GM18867 (cell line): ENCODE measurements at regions not wholly inside any gene's neighbourhood (a gene's known extent, or its start where the extent isn't known, plus 50 kb on each side); places are given as distances from the start of the nearest gene placed in this dataset.
A peak's percentile ranks its signal among the peaks of the same experiment; 100 is the strongest.
"Not testable (repeated sequence)": the region's sequence is repeated elsewhere in the genome, so short reads cannot be mapped to it uniquely, and the experiment has no call there.

Source experiments
- ATAC-seq: cut with Tn5 transposase; IDR thresholded peaks from one replicate; pipeline ENCODE4 v1.9.1; 2021; ENCODE audit warnings: mild to moderate bottlenecking, moderate library complexity; ENCODE audit not compliant: unreplicated experiment

DNA sequence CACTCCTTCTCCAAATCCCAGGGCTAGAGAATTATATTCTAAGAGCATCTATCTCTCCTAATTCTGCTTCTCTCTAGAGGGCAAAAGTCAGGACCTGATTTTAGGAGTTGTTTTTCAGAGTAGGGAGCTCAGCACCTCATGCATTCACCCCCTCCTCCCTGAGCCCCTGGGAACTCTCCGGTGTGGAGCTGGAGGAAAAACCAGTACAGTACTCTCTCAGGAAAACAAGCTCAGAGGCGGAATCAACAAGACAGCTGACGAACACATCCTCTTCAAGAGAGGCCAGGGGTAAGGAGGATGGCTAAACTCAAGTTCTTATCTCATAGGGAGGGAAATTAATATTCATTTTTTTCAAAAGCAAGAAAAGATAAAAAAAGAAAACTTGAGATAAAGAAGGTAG lies 120.1 kb upstream of the CDYL start:
- no peak for ATAC-seq

DNA sequence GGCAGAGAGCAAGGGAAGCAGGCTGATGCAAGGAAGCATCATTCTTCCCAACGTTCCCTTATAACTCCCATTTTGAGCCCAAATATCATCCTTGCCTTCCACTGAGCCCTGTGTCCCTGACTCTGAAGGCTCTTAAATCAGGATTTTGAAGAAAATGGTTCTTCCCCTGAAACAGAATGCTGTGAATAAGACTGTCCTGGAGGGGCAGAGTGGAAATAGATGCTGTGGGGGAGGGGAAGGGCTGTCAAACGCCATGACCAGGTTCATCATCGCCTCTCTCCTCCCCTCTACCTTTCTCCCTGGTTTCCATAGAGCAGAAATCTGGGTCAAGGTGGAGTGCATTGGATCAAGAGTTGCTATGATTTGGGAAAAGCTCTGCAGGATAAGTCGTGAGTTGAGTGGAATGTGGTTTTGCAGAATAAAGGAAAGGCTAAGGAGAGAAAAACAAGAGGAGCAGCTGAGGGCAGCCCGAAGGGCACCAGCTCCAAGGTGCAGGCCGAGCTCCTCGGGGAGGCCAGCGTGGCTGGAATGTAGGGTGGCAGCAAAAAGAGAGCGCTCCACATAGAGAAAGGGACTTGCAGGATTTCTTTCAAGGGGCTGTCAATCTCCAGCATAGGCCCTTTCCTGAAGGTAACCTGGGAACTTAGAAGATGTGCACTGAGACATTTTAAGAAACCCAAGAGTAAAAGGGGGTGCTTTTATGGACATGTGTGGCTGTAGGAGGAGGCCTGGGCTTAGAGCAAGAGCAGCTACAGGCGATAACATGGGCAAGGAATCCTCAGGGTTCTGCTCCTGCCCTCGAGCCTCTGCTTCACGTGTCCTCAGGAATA lies 120.8 kb upstream of the CDYL start:
- ATAC-seq: no peak

DNA sequence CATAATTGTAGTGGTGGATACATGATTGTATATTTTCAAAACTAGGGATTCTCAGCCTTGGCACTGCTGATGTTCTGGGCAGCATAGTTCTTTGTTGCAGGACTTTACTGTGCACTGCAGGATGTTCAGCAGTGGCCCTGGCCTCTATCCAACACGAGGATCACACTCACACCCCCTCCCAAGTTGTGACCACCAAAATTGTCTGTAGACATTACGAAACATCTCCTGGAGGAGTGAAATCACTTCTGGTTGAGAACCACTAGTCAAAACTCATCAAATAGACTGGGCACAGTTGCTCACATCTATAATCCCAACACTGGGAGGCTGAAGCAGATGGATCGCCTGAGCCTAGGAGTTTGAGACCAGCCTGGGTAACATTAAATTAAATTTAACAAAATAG lies 123.1 kb upstream of the CDYL start:
- ATAC-seq: no peak

DNA sequence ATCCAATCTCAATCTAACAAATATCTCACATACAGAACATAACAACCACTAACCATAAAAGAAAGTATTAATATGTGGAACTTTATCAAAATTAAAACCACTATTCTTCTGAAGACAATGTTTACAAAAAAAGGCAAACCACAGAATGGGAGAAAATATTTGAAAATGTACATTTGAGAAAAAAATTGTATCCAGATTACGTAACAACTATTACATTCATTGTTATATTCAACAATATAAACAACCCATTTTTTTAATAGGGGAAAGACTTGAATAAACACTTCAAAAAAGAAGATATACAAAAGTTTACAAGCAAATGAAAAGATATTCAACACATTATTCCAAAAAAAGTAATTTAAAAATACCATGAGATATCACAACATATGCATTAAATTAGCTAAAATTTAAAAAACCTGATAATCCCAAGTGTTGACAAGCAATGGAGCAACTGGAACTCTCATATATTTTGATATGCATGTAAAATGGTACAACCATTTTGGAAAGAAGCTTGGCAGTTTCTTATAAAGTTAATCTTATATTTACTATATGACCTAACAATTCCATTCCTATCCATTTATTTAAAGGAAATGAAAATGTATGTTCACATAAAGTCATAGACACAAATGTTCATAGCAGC lies 124.3 kb upstream of the CDYL start:
- no peak for ATAC-seq

DNA sequence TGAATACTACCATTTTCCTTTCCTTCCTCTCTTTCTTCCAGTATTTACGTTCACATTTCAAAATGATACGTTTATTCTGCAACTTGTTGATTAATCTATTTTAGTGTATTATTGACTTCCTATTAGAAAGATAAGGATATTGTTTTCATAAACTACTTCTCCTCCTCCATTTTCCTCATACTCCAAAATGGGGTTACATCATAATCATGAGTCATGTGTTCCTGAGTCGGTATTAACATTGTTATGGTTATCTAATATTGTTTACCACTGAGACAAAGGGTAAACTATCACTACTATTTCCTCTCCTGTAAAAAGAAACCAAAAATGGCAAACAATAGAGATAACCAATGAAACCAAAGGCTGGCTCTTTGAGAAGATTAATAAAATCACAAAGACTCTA lies 126.5 kb upstream of the CDYL start:
- ATAC-seq: no peak

DNA sequence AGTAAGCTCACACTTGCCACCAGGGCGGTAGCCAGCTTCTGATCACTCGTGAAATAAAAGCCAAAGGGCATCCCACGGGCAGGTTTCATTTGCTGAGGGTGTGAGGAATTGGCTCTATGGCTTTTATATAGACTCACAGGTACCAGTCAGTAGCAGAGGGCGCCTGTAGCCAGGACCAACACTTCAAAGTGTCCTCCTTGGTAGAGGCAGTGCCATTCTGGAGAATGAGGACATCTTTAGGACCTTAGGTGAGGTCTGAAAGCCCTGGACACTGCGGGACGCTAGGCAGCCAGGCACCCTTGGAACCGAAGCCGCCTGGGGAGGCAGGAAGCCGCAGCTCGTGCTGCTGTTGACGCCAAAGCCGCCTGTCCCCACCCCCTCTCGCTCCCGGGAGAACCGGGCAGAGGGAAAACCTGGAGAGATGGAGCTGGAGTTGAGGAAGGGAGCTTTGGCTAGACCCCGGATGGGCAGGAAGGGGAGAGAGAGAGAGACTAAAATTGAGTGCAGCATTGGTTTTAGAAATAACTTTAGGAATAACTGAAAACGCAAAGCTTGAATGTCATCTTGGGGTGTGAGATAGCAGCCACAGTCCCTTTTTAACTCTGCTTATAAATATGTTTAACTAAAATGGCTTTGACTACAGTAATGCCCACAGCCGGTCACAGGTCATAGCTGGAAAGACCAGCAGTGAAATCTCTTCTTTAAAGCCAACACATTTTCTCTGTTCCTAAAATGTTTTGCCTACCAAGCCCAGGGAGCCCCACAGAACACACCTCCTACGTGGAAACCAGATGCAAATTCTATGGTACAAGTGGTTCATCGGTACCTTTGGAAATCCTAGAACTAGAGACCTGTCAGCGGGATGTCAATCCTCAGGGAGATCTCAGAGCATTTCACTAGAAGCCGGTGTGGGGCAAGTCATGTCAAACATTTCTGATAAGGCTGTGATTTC lies 128.5 kb upstream of the CDYL start:
- no peak for ATAC-seq

DNA sequence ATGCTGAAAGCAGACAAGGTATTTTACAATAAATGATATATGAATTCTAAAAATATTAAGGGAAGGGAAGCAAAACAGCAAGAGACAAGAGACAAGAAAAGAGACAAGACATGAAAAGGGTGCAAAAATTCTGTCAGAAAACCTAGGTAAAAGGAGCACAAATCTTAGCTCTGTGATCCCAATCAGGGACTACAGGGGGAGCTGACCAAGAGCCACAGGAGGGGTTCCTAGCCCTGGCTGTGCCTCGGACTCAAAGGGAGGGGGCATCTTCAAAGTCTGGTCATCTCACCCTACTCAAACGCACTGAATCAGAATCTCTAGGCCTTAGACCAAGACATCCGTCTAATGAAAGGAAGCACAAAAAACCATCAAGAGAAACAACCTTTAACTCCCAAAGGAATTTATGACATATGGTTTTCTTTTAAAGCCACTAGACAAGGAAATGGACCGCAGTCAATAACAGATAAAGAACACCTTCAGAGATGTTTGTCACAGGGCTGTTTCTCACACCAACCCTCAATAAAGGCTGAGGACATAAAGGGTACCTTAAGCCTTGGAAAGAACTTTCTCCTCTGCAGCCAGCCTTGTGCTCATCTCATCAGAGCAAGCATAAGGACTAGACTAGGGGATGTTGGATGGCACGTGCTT lies 130.4 kb upstream of the CDYL start:
- no peak for ATAC-seq

DNA sequence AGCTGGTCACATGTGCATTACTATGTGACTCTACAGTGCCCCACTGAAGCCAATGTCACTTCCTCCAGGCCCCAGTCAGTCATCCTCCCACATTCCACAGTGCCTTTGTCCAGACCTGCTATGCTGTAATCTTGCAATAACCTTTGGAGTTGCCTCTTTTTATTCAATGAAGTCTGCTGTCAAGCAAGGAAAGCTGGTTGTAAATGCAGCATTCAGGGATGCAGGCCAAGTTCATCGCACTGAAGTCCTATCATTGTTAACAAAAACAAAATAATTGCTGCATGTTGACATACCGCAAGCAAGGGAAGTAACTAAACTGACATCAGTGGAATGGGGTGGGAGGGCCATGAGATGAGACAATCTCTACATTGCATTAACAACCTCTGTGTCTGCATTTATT lies 131.2 kb upstream of the CDYL start:
- ATAC-seq: no peak

DNA sequence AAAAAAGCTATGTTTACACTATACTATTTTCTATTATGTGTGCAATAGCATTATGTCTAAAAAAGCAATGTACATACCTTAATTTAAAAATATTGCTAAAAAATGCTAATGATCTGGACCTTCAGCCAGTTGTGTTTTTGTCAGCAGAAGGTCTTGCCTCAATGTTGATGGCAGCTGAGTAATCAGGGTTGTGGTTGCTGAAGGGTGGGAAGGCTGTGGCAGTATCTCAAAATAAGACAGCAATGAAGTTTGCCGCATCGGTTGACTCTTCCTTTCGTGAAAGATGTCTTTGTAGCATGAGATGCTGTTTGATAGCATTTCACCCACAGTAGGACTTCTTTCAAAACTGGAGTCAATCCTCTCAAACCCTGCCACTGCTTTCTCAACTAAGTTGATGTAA lies 134.7 kb upstream of the CDYL start:
- no peak for ATAC-seq

DNA sequence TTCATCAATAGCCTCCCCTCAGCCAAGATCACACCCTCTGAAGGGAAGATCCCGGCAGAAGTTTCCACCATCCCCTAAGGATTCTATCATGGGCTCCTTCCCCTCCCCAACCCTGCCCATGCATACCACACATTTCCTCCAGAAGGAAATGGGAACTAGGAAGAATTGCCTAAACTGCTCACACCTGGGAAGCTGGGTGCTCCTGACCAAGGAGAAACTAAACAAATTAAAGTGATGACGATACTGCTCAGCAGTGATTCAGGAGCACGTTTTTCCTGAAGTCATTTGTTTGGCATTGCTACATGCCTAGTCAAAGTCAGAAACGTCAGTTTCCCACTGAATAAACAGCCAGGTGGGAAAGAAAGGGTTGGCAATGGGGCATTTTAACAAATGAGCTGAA lies 136.1 kb upstream of the CDYL start:
- no peak for ATAC-seq

DNA sequence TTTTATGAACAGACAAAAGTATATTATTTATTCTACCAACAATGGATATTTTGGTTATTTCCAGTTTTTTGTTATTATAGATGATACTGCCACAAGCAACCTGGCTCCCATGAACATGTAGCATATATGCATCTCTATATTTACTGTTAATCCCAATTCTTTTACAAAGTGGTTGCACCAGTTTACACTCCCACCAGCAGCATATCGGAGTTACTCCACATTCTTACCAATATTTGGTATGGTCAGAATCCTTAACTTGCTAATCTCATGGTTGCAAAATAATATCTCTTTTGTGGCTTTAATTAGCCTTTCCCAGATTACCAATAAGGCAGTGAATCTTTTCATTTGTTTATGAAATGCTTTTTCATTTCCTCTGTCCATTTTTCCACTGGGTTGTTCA lies 137.6 kb upstream of the CDYL start:
- ATAC-seq: no peak

DNA sequence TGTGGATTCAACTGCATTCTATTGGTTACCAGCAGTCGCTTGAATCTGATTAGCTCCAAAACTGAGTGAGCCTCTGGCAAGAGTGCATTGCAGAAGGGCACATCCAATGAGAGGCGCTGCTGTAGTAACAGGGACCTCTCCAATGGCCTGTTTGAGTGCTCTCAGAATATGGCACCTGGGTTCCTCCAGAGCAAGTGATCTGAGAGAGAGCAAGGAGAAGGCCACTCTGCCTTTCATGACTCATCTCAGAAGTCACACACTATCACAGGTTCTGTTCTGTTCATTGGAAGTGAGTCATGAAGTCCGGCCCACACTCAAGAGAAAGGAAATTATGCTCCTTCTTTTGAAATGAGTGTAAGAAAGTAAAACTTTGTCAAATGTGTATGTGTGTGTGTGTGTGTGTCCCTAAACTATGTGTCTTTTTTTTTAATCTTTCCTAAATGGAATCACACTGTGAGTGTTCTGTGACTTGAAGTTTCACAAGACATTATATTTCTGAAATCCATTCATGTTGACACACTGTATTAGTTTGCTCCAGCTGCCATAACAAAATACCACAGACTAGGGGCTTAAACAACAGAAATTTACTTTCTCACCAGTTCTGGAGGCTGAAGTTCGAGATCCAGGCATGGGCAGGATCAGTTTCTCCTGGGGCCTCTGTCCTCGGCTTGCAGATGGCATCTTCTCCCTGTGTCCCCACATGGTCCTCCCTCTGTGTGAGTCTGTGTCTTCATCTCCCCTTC lies 138.3 kb upstream of the CDYL start:
- peak; percentile 93 for ATAC-seq

DNA sequence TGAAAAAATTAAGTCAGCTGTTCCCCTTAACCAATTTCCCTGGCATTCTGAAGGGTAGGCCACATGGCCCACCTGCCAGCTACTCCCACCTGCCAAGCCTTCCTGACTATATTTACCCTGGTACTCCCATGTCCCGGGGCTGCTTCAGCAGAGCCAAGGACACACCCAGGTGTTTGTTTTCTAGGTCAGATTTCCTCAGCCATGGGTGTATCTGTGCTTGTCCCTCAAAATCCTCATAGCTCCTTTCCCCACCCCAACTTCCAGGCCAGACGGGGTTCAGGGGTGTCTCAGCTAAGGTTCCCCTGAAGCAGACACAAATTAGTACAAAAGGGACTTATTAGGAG lies 139.4 kb upstream of the CDYL start:
- no peak for ATAC-seq

DNA sequence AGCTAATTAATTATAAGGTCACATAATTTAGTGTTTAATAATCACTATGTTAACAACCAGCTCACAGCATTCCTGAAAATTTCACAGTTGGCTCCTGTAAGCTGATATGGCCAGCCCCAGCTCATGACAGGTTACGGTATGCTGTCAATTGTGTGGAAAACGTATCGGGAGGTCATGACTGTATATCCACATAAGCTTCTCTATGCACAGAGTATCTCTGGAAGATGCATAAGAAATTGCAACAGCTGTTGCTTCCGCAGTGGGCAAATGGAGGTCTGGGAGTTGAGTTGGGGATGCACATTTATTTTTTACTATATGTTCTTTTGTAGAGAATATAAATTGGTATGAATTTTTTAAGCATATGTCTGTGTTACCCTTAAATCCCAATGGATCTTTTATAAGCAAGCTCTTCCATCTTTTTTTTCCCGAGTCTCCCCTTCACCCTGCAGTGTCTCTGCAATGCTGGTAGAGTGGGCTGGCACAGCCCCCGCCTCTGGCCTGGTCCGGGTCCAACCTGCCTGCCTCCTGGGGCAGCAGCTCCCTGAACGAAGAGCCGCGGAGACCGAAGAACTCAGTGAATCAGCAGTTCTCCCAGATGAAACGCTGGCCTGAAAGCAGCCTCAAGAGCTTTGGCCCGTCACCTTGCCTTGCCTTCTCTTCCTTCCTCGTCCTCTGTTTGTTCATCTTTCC lies 139.9 kb upstream of the CDYL start:
- no peak for ATAC-seq

DNA sequence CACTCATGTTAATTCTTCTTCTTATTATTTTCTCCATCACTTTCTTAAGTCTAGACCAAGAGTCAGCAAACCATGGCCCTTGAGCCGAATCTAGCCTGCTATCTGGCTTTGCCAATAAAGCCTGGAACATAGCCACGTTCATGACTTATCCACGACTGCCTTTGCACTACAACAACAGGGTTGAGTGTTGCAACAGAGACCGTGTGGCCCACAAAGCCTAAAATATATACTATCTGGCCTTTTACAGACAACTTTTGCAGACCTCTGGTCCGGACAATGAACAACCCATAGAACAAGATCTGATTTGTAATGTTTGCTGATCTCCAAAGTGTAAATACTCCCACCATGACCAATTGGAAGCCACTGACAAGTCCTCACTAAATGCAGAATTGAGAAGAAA lies 140.5 kb upstream of the CDYL start:
- no peak for ATAC-seq

DNA sequence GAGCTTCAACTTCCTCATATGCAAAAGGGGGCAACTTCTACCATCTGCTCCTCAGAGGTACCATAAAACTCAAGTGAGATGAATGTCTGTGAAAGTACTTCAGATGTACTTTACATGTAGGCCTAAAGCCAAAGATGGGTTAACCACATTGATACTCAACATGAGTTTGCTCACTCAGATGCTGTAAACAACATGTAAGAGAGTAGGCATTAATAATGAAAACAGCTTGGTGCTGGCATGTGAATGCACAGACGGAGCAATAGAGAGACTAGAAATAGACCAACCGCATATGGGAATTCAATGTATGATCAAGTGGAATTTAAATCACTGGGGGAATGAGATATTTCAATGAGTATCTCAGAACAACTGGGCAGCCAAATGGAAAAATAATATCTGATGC lies 143.8 kb upstream of the CDYL start:
- ATAC-seq: no peak

DNA sequence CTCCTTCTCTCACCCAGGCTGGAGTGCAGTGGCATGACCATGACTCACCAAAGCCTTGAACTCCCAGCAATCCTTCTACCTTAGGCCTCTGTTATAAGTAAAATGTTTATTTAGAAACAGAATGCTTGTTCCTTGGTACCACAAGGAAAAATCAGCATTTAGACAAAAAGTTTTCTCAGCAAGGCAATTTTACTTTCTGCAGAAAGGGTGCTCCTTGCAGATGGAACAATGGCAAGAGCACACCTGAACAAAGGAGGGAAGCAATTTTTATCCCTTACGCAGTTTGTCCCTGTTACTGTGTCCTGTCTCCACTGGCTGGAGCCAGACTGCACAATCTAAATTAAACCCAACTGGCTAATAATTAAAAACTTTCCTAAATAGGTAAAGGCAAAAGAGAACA lies 146.4 kb upstream of the CDYL start:
- ATAC-seq: not testable (repeated sequence)

DNA sequence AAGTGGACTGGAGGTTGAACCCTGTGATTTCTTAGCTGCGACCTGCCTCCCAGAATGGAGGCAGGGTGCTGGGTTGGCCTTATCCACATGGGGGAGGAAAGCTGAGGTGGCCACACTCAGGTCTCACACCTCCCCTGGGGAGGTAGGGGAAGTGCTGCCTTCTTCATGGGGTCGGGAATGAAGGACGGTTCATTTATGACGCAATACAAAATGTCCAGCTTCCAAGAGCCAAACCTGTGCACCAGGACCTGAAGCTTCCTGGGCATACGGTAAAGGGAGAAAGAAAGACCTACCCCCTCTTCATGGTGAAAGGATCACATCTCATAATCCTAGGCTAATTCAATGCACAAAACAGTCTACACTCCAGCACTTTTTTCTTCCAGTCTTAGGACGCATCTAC lies 150.6 kb upstream of the CDYL start:
- ATAC-seq: no peak

DNA sequence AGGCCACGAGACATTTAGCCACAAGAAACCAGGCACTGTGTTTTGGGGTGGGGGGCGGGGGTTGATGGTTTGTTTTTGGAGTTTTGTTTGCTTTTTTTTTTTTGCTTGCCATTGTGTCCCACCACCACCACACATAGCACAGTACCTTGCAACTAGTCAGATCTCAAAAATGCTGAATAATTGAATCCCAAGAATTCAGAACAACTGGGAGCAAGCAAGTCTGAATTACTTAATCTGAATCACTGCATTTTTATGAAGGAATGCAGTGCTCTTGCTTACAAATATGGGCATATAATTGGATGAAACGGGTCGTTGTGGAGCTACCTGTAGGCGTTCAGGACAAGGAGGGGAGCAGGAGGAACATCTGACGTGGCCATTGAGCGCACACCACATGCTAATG lies 151.5 kb upstream of the CDYL start:
- no peak for ATAC-seq
